Activated B cell treated with CpG ODN at 0.5 μM for 24 hours (primary cell): ENCODE measurements at regions not wholly inside any gene's neighbourhood (a gene's known extent, or its start where the extent isn't known, plus 50 kb on each side); places are given as distances from the start of the nearest gene placed in this dataset.

ENCODE experiments used
- ATAC-seq: fragments of 200-7000 bp; cut with Tn5 transposase; one replicate; pipeline ENCODE4 v1.10.0; 2021; ENCODE audit warnings: low read depth, mild to moderate bottlenecking, moderate library complexity
- CTCF ChIA-PET: fragments of 350-600 bp; sonication (Branson Sonifier 250); formaldehyde crosslinking; loops from one replicate; lab custom pipeline; 2021; ENCODE audit warnings: antibody characterized with exemption; lab: Charles Lee
- POLR2A ChIA-PET: fragments of 350-600 bp; sonication (Branson Sonifier 250); formaldehyde crosslinking; loops from one replicate; lab custom pipeline; 2021; ENCODE audit warnings: antibody characterized with exemption; lab: Charles Lee
- DNase-seq: peaks from one replicate; pipeline ENCODE4 v3.0.0; 2022
- H3K27ac Mint-ChIP-seq: one replicate; pipeline ENCODE4 v1.8.0; 2020; ENCODE audit warnings: mixed read lengths
- H3K27me3 Mint-ChIP-seq: one replicate; pipeline ENCODE4 v1.8.0; 2021; ENCODE audit warnings: mixed read lengths
- H3K36me3 Mint-ChIP-seq: one replicate; pipeline ENCODE4 v1.8.0; 2021; ENCODE audit warnings: low read depth, mixed read lengths
- H3K4me1 Mint-ChIP-seq: one replicate; pipeline ENCODE4 v1.8.0; 2021; ENCODE audit warnings: mixed read lengths
- H3K4me3 Mint-ChIP-seq: one replicate; pipeline ENCODE4 v1.8.0; 2020; ENCODE audit warnings: mild to moderate bottlenecking, mixed read lengths
- H3K9me3 Mint-ChIP-seq: one replicate; pipeline ENCODE4 v1.8.0; 2020; ENCODE audit warnings: mixed read lengths
- CTCF ChIP-seq: fragments of 200-600 bp; IDR thresholded peaks from one replicate; pipeline ENCODE4 v1.8.0; 2022; ENCODE audit warnings: antibody characterized with exemption, mild to moderate bottlenecking
- intact Hi-C: fragments of 100-400 bp; cut with micrococcal nuclease; formaldehyde crosslinking; loops from one replicate; pipeline ENCODE4 v1.15.1; 2024

- Mint-ChIP-seq H3K27ac (no peak overlapping the region), H3K9me3 (peaks cover 5% of the 10 kb centered on the region), H3K27me3 (no peaks in the 10 kb centered on the region), H3K4me1 (no peaks in the 10 kb centered on the region), H3K4me3 (no peak overlapping the region), H3K36me3 (no peaks in the 10 kb centered on the region)
- ChIA-PET POLR2A (no interaction called here), CTCF (no interaction called here)
- no peak for TF ChIP-seq CTCF
- ATAC-seq: no peak
- intact Hi-C loops: no loop called here
- no peak for DNase-seq
These were observed 227.9 kb downstream of the LURAP1L start for GRCh38 chr9:13002740-13003139.

- Mint-ChIP-seq H3K9me3 (peaks cover 9% of the 10 kb centered on the region), H3K27ac (no peak overlapping the region), H3K4me3 (no peak overlapping the region), H3K27me3 (no peaks in the 10 kb centered on the region), H3K36me3 (no peaks in the 10 kb centered on the region), H3K4me1 (no peaks in the 10 kb centered on the region)
- ChIA-PET CTCF (no interaction called here), POLR2A (no interaction called here)
- no peak for TF ChIP-seq CTCF
- ATAC-seq (no peak), DNase-seq (no peak)
- intact Hi-C loops: loop anchor here (5.0 kb wide), 1 partner anchor 53 kb away; no protein-coding TSS in a partner anchor
These were observed 235.1 kb downstream of the LURAP1L start for GRCh38 chr9:13009871-13010270.

GRCh38 chr9:13013991-13014883 lies 239.4 kb downstream of the LURAP1L start:
- ChIA-PET CTCF (no interaction called here), POLR2A (no interaction called here)
- H3K27ac Mint-ChIP-seq: no peak overlapping the region
- no peaks in the 10 kb centered on the region for H3K4me1 Mint-ChIP-seq
- ATAC-seq: no peak
- DNase-seq: no peak
- no peak overlapping the region for H3K4me3 Mint-ChIP-seq
- H3K27me3 Mint-ChIP-seq: no peaks in the 10 kb centered on the region
- TF ChIP-seq CTCF: no peak
- intact Hi-C loops: no loop called here
- H3K36me3 Mint-ChIP-seq: no peaks in the 10 kb centered on the region
- peaks cover 5% of the 10 kb centered on the region for H3K9me3 Mint-ChIP-seq

GRCh38 chr9:13017260-13017659 lies 242.4 kb downstream of the LURAP1L start:
- intact Hi-C loops: no loop called here
- Mint-ChIP-seq H3K27me3 (no peaks in the 10 kb centered on the region), H3K36me3 (no peaks in the 10 kb centered on the region), H3K27ac (no peak overlapping the region), H3K4me1 (no peaks in the 10 kb centered on the region), H3K9me3 (peaks cover 3% of the 10 kb centered on the region), H3K4me3 (no peak overlapping the region)
- ChIA-PET POLR2A (no interaction called here), CTCF (no interaction called here)
- no peak for TF ChIP-seq CTCF
- ATAC-seq: no peak
- no peak for DNase-seq

- intact Hi-C loops: no loop called here
- H3K27ac Mint-ChIP-seq: no peak overlapping the region
- ChIA-PET CTCF (no interaction called here), POLR2A (no interaction called here)
- H3K4me1 Mint-ChIP-seq: no peaks in the 10 kb centered on the region
- H3K27me3 Mint-ChIP-seq: no peaks in the 10 kb centered on the region
- peaks cover 5% of the 10 kb centered on the region for H3K9me3 Mint-ChIP-seq
- no peak overlapping the region for H3K4me3 Mint-ChIP-seq
- no peak for DNase-seq
- TF ChIP-seq CTCF: no peak
- no peaks in the 10 kb centered on the region for H3K36me3 Mint-ChIP-seq
- no peak for ATAC-seq
These were observed 245.6 kb downstream of the LURAP1L start for GRCh38 chr9:13020146-13021040.
